ENCODE measurements at regions not wholly inside any gene's neighbourhood (a gene's known extent, or its start where the extent isn't known, plus 50 kb on each side); places are given as distances from the start of the nearest gene placed in this dataset.

DNA sequence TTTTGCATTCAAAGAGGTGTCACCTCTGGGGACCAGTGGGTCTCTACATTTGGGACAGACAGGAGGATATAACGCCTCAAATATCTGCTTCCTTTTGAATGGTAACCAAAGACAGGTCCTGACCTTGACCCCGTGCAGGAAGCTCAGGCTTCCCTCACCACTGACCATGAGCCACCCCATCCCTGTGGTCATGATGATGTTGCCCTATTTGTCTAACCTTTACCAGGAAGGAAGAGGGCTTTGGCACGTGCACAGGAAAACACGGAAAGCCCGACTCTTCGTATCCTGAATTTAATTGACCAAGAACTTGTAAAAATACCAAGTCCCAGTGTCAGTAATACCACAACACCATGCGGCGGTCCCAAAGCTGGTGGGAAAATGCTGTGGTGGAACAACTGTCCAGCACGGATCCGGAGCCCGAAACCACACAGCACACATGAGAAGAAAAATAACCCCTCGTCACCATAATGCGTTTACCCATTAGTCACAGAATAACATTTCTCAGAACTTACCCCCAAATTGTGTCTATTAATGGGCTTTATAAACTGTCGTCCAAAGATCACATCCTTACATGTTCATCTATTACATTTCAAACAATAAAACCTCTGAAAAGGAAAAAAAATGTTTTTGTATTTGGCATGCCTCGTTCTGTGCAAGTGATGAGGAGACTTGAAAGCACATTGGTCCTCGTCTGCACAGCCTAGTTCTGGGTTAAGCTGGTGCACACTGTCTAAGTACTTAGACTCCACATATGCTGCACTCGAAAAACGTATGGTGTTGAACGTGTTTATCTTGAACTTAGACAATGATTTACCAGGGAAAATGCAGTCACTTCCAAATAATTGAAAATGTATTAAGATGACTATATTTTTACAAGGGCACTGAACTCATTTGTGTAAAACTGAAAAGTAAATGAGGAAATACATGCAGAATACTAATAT is 118.9 kb upstream of the IGF1R start:
- TF ChIP-seq, protein P1, sequence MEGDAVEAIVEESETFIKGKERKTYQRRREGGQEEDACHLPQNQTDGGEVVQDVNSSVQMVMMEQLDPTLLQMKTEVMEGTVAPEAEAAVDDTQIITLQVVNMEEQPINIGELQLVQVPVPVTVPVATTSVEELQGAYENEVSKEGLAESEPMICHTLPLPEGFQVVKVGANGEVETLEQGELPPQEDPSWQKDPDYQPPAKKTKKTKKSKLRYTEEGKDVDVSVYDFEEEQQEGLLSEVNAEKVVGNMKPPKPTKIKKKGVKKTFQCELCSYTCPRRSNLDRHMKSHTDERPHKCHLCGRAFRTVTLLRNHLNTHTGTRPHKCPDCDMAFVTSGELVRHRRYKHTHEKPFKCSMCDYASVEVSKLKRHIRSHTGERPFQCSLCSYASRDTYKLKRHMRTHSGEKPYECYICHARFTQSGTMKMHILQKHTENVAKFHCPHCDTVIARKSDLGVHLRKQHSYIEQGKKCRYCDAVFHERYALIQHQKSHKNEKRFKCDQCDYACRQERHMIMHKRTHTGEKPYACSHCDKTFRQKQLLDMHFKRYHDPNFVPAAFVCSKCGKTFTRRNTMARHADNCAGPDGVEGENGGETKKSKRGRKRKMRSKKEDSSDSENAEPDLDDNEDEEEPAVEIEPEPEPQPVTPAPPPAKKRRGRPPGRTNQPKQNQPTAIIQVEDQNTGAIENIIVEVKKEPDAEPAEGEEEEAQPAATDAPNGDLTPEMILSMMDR (conservative IDR thresholded peaks at IDR 0.05 in 1 of 2, IDR thresholded peaks at IDR 0.05 in 1 of 2; ENCODE audit: low read depth in 1 of 2, low read length in 2 of 2) = no peak
- TF ChIP-seq EZH2 (IDR thresholded peaks at IDR 0.05; ENCODE audit: low read length, missing control alignments) = no peak
